HG03520 (cell line): ENCODE measurements at regions not wholly inside any gene's neighbourhood (a gene's known extent, or its start where the extent isn't known, plus 50 kb on each side); places are given as distances from the start of the nearest gene placed in this dataset.

ENCODE experiments used
- ATAC-seq: cut with Tn5 transposase; IDR thresholded peaks from one replicate; pipeline ENCODE4 v1.9.1; 2021; ENCODE audit warnings: mild to moderate bottlenecking, moderate library complexity; ENCODE audit not compliant: unreplicated experiment

- ATAC-seq: no peak
Observed at GRCh38 chr2:51490576-51491234, 458.8 kb upstream of the NRXN1 start.

GRCh38 chr2:51484605-51485004 is 452.7 kb upstream of the NRXN1 start:
- ATAC-seq: no peak

- no peak for ATAC-seq
Observed at GRCh38 chr2:51483720-51484119, 451.8 kb upstream of the NRXN1 start.

GRCh38 chr2:51472783-51473182 is 440.9 kb upstream of the NRXN1 start:
- ATAC-seq: no peak

GRCh38 chr2:51472300-51472699 is 440.4 kb upstream of the NRXN1 start:
- no peak for ATAC-seq

- ATAC-seq: no peak
Observed at GRCh38 chr2:51469102-51469501, 437.2 kb upstream of the NRXN1 start.

GRCh38 chr2:51465326-51465725 is 433.4 kb upstream of the NRXN1 start:
- no peak for ATAC-seq

- ATAC-seq: no peak
Observed at GRCh38 chr2:51454177-51454576, 422.2 kb upstream of the NRXN1 start.

GRCh38 chr2:51448911-51449310 is 417.0 kb upstream of the NRXN1 start:
- no peak for ATAC-seq

- ATAC-seq: no peak
Observed at GRCh38 chr2:51441786-51442185, 409.9 kb upstream of the NRXN1 start.

GRCh38 chr2:51424418-51424817 is 392.5 kb upstream of the NRXN1 start:
- ATAC-seq: no peak

- no peak for ATAC-seq
Observed at GRCh38 chr2:51420511-51420910, 388.6 kb upstream of the NRXN1 start.

- no peak for ATAC-seq
Observed at GRCh38 chr2:51413726-51414125, 381.8 kb upstream of the NRXN1 start.

- no peak for ATAC-seq
Observed at GRCh38 chr2:51410331-51410730, 378.4 kb upstream of the NRXN1 start.

GRCh38 chr2:51409920-51410319 is 378.0 kb upstream of the NRXN1 start:
- no peak for ATAC-seq

- ATAC-seq: no peak
Observed at GRCh38 chr2:51404226-51404625, 372.3 kb upstream of the NRXN1 start.

GRCh38 chr2:51401546-51401945 is 369.6 kb upstream of the NRXN1 start:
- ATAC-seq: no peak

GRCh38 chr2:51387235-51387634 is 355.3 kb upstream of the NRXN1 start:
- no peak for ATAC-seq

- ATAC-seq: no peak
Observed at GRCh38 chr2:51379997-51380396, 348.1 kb upstream of the NRXN1 start.

- no peak for ATAC-seq
Observed at GRCh38 chr2:51368250-51368649, 336.3 kb upstream of the NRXN1 start.

GRCh38 chr2:51350100-51350499 is 318.2 kb upstream of the NRXN1 start:
- ATAC-seq: no peak

GRCh38 chr2:51344886-51345285 is 313.0 kb upstream of the NRXN1 start:
- no peak for ATAC-seq
